HL-60 (cell line): ENCODE measurements at regions not wholly inside any gene's neighbourhood (a gene's known extent, or its start where the extent isn't known, plus 50 kb on each side); places are given as distances from the start of the nearest gene placed in this dataset.
"Not testable (repeated sequence)": the region's sequence is repeated elsewhere in the genome, so short reads cannot be mapped to it uniquely, and the experiment has no call there.

ENCODE experiments used
- DNase-seq, 2 experiments: peaks; one replicate each; pipeline ENCODE4 v3.0.0-alpha.2; 2010 to 2020; ENCODE audit warnings: low read depth in 1 of 2, low spot score in 1 of 2
- H3K27ac ChIP-seq: fragments of 250-450 bp; sonication (Bioruptor Pico); replicated peaks from 2 replicates; pipeline ENCODE4 v1.5.1; 2020; ENCODE audit warnings: mild to moderate bottlenecking, moderate library complexity
- H3K27me3 ChIP-seq: fragments of 250-450 bp; sonication (Bioruptor Pico); 2 replicates; pipeline ENCODE4 v1.5.1; 2021; ENCODE audit warnings: mild to moderate bottlenecking, moderate library complexity; ENCODE audit not compliant: insufficient read depth, poor library complexity, severe bottlenecking
- H3K4me3 ChIP-seq: replicated peaks from 2 replicates; pipeline ENCODE4 v1.5.1; 2011; ENCODE audit warnings: mild to moderate bottlenecking, control low read depth, low read length; ENCODE audit not compliant: insufficient read depth
- CTCF ChIP-seq: IDR thresholded peaks from one replicate; pipeline ENCODE4 v1.5.1; 2011; ENCODE audit warnings: low read length, control low read depth, inconsistent platforms; ENCODE audit not compliant: insufficient read depth
- GABPA ChIP-seq: IDR thresholded peaks from 2 replicates; pipeline ENCODE4 v1.6.1; 2012; ENCODE audit warnings: low read depth
- POLR2AphosphoS5 ChIP-seq: IDR thresholded peaks from 2 replicates; pipeline ENCODE4 v1.6.1; 2012; ENCODE audit warnings: low read depth
- REST ChIP-seq: IDR thresholded peaks from 2 replicates; pipeline ENCODE4 v1.6.1; 2012; ENCODE audit warnings: low read depth; ENCODE audit not compliant: insufficient replicate concordance
- SPI1 ChIP-seq: IDR thresholded peaks from 2 replicates; pipeline ENCODE4 v1.6.1; 2012; ENCODE audit warnings: low read depth, mild to moderate bottlenecking, borderline replicate concordance

GRCh38 chr10:53357587-53357986, 585.0 kb upstream of the MBL2 start:
- H3K27ac ChIP-seq = no peak overlapping the region
- DNase-seq = no peak
- TF ChIP-seq REST (no peak), CTCF (no peak), GABPA (no peak), SPI1 (no peak), POLR2AphosphoS5 (no peak)
- H3K27me3 ChIP-seq = no peaks in the 10 kb centered on the region
- no peak overlapping the region for H3K4me3 ChIP-seq

GRCh38 chr10:53356616-53357349, 584.2 kb upstream of the MBL2 start:
- Histone ChIP-seq H3K27me3 (no peaks in the 10 kb centered on the region), H3K27ac (no peak overlapping the region), H3K4me3 (no peak overlapping the region)
- TF ChIP-seq SPI1 (no peak), CTCF (no peak), GABPA (no peak), REST (no peak), POLR2AphosphoS5 (no peak)
- no peak for DNase-seq

GRCh38 chr10:53342531-53342930, 569.9 kb upstream of the MBL2 start:
- DNase-seq, H3K27me3 ChIP-seq, H3K27ac ChIP-seq, H3K4me3 ChIP-seq: not testable (repeated sequence)

GRCh38 chr10:53338199-53338598, 565.6 kb upstream of the MBL2 start:
- H3K4me3 ChIP-seq, H3K27me3 ChIP-seq, H3K27ac ChIP-seq: not testable (repeated sequence)

GRCh38 chr10:53335803-53336422, 563.3 kb upstream of the MBL2 start:
- not testable (repeated sequence) for H3K27ac ChIP-seq, DNase-seq

More at GRCh38 chr10:53338199-53338598, 565.6 kb upstream of the MBL2 start:
- DNase-seq = not testable (repeated sequence)

More at GRCh38 chr10:53335803-53336422, 563.3 kb upstream of the MBL2 start:
- H3K27me3 ChIP-seq, H3K4me3 ChIP-seq: not testable (repeated sequence)
